SU-DHL-6 (cell line): ENCODE measurements at regions not wholly inside any gene's neighbourhood (a gene's known extent, or its start where the extent isn't known, plus 50 kb on each side); places are given as distances from the start of the nearest gene placed in this dataset.

Source experiments
- H2AFZ ChIP-seq: fragments of 200-600 bp; sonication (generic); 2 replicates; pipeline ENCODE4 v1.6.1; 2014; ENCODE audit warnings: low read depth, mild to moderate bottlenecking, moderate library complexity, mixed read lengths, antibody characterized with exemption, low read length; ENCODE audit not compliant: severe bottlenecking
- H3F3A ChIP-seq: fragments of 200-600 bp; shearing (Covaris generic); 2 replicates; pipeline ENCODE4 v1.6.0; 2016; ENCODE audit warnings: antibody characterized with exemption, mild to moderate bottlenecking; ENCODE audit not compliant: insufficient read depth
- H3K27ac ChIP-seq: fragments of 200-600 bp; sonication (generic); 2 replicates; pipeline ENCODE4 v1.5.1; 2016; ENCODE audit warnings: low read depth, mild to moderate bottlenecking, low read length, moderate library complexity, mixed read lengths
- H3K27me3 ChIP-seq: fragments of 200-600 bp; sonication (generic), shearing (Covaris generic); 2 replicates; pipeline ENCODE4 v1.6.0; 2014; ENCODE audit warnings: mild to moderate bottlenecking, low read length
- H3K36me3 ChIP-seq: fragments of 200-600 bp; sonication (generic); 2 replicates; pipeline ENCODE4 v1.6.1; 2014; ENCODE audit warnings: mild to moderate bottlenecking, low read length, mixed read lengths
- H3K4me2 ChIP-seq: fragments of 300-600, 200-600 bp; shearing (Covaris generic), sonication (generic); 2 replicates; pipeline ENCODE4 v1.6.0; 2014; ENCODE audit warnings: low read length, low read depth, mild to moderate bottlenecking; ENCODE audit not compliant: poor library complexity, severe bottlenecking
- H3K4me3 ChIP-seq: fragments of 200-600 bp; sonication (generic); 2 replicates; pipeline ENCODE4 v1.5.1; 2014; ENCODE audit warnings: antibody characterized with exemption, low read length, mild to moderate bottlenecking, mixed read lengths; ENCODE audit not compliant: insufficient read depth, poor library complexity, severe bottlenecking
- H3K79me2 ChIP-seq: fragments of 200-600 bp; sonication (generic); 2 replicates; pipeline ENCODE4 v1.6.1; 2014; ENCODE audit warnings: mild to moderate bottlenecking, low read length, moderate library complexity; ENCODE audit not compliant: insufficient read depth
- H3K9ac ChIP-seq: fragments of 200-600 bp; sonication (generic); 2 replicates; pipeline ENCODE4 v1.7.0; 2014; ENCODE audit warnings: mild to moderate bottlenecking, low read length
- H3K9me2 ChIP-seq: fragments of 200-600 bp; sonication (generic); replicated peaks from 2 replicates; pipeline ENCODE4 v1.6.1; 2014; ENCODE audit warnings: low read length; ENCODE audit not compliant: insufficient read depth
- H3K9me3 ChIP-seq: fragments of 200-600 bp; sonication (generic); 2 replicates; pipeline ENCODE4 v1.6.1; 2014; ENCODE audit warnings: low read length, mixed read lengths; ENCODE audit not compliant: insufficient read depth
- H4K20me1 ChIP-seq: fragments of 200-600 bp; sonication (generic); 2 replicates; pipeline ENCODE4 v1.6.1; 2014; ENCODE audit warnings: low read depth, mild to moderate bottlenecking, antibody characterized with exemption, low read length, moderate library complexity, mixed read lengths
- EZH2phosphoT487 ChIP-seq: fragments of 200-600 bp; sonication (generic), shearing (Covaris generic); conservative IDR thresholded peaks from 2 replicates; pipeline ENCODE4 v1.6.1; 2018; ENCODE audit warnings: mild to moderate bottlenecking, antibody characterized with exemption, low read length, moderate library complexity, mixed read lengths
- TF ChIP-seq, protein P1 (sequence below): fragments of 200-600 bp; sonication (generic); IDR thresholded peaks from one replicate; pipeline ENCODE4 v1.5.1; 2017; ENCODE audit warnings: antibody characterized with exemption, mild to moderate bottlenecking, low read length, moderate library complexity; ENCODE audit not compliant: insufficient read depth, poor library complexity, severe bottlenecking

DNA sequence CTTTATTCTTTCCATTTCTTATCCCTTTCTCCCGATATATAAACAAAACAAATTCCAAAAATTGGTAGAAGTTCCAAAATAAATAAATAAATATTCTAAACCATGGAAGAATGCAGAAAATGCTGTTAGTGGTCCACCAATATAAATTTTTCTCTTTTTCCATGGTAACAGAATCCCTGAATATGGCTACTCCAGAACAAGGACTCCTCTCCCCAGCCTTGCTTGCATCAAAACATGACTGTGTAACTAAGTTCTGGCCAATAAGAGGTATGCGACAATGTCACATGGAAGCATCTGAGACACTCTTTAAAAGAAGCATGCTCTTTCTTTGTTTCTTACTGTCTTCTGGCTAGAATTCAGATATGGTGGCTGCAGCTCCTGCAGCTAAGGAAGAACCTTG, 325.1 kb upstream of the TANK start:
- Histone ChIP-seq H3K9me3 (no peaks in the 10 kb centered on the region), H3K4me2 (no peak overlapping the region), H4K20me1 (no peaks in the 10 kb centered on the region), H3K27me3 (no peaks in the 10 kb centered on the region), H3K4me3 (no peak overlapping the region), H2AFZ (no peak overlapping the region), H3F3A (no peaks in the 10 kb centered on the region), H3K9ac (no peak overlapping the region), H3K36me3 (no peaks in the 10 kb centered on the region), H3K27ac (no peak overlapping the region), H3K79me2 (no peaks in the 10 kb centered on the region), H3K9me2 (no peaks in the 10 kb centered on the region)
- no peak for TF ChIP-seq EZH2phosphoT487
- TF ChIP-seq, protein P1, sequence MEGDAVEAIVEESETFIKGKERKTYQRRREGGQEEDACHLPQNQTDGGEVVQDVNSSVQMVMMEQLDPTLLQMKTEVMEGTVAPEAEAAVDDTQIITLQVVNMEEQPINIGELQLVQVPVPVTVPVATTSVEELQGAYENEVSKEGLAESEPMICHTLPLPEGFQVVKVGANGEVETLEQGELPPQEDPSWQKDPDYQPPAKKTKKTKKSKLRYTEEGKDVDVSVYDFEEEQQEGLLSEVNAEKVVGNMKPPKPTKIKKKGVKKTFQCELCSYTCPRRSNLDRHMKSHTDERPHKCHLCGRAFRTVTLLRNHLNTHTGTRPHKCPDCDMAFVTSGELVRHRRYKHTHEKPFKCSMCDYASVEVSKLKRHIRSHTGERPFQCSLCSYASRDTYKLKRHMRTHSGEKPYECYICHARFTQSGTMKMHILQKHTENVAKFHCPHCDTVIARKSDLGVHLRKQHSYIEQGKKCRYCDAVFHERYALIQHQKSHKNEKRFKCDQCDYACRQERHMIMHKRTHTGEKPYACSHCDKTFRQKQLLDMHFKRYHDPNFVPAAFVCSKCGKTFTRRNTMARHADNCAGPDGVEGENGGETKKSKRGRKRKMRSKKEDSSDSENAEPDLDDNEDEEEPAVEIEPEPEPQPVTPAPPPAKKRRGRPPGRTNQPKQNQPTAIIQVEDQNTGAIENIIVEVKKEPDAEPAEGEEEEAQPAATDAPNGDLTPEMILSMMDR = no peak

DNA sequence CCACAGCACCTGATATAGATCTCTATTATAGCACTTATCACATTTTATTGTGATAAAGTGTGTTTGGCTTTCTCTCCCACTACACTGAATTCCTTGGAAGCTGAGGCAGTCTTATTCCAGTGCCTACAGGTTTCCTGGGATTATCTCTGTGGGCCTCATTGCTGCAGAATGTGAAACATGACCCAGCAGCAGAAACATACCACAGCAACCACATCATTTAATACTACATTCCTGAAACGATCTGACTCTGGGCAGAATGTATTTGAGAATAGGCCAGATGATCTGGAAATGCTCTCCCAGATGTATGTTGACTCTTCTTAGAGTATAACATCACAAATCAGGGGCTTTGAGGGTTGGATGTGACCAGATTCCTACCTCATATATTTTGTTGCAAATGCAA, 323.5 kb upstream of the TANK start:
- no peak for TF ChIP-seq EZH2phosphoT487
- TF ChIP-seq, protein P1 = no peak
- Histone ChIP-seq H3K9me2 (no peaks in the 10 kb centered on the region), H3K79me2 (no peaks in the 10 kb centered on the region), H3K27ac (no peak overlapping the region), H3F3A (no peaks in the 10 kb centered on the region), H3K4me3 (no peak overlapping the region), H4K20me1 (no peaks in the 10 kb centered on the region), H3K9ac (no peak overlapping the region), H3K9me3 (no peaks in the 10 kb centered on the region), H3K4me2 (no peak overlapping the region), H2AFZ (no peak overlapping the region), H3K36me3 (no peaks in the 10 kb centered on the region), H3K27me3 (no peaks in the 10 kb centered on the region)

DNA sequence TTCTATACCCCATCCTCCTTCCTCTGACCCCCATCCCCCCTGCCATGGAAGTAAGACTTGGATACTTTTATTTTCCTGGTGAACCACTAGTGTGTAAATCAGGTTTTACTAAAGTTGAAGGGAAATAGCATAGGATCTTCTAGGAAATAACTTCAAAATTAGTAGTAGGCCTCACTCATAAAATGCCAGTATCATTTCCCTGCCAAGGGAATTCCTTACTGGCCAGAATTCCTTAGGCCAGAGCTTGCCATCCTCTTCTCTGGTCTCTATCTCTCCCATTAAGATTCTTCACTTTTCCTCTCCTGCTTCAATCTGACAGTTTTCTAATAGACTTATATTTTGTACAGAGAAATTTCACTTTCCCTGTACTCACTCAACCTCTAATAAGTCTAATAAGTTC, 322.8 kb upstream of the TANK start:
- no peak overlapping the region for H2AFZ ChIP-seq
- TF ChIP-seq, protein P1 = no peak
- no peak for TF ChIP-seq EZH2phosphoT487

DNA sequence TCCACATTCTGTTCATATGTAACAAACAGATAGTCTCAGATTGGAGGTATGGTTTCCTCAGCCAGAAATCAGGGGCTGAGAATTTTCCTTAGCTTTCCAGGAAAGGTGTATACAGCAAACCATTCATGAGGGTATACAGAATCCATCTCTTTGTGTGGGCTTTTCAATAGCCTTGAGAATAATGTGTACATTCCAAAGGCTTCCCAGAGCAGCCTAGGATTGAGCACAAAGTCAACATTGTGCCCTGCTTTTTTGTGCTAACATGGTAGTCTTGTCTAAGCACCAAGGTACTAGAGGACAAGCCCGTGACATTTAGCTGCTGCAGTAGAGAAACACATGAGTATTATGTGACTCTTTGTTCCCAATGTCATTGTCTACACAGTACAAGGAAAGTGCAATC, 322.1 kb upstream of the TANK start:
- H3K4me3 ChIP-seq = no peak overlapping the region

More for the DNA sequence above, 322.8 kb upstream of the TANK start:
- Histone ChIP-seq H3K9me2 (no peaks in the 10 kb centered on the region), H3K27me3 (no peaks in the 10 kb centered on the region), H3K27ac (no peak overlapping the region), H3K9me3 (no peaks in the 10 kb centered on the region), H3F3A (no peaks in the 10 kb centered on the region), H3K9ac (no peak overlapping the region), H3K4me2 (no peak overlapping the region), H3K36me3 (no peaks in the 10 kb centered on the region), H4K20me1 (no peaks in the 10 kb centered on the region), H3K79me2 (no peaks in the 10 kb centered on the region), H3K4me3 (no peak overlapping the region)

More for the DNA sequence above, 322.1 kb upstream of the TANK start:
- TF ChIP-seq, protein P1 = no peak
- TF ChIP-seq EZH2phosphoT487 = no peak
- Histone ChIP-seq H3F3A (no peaks in the 10 kb centered on the region), H3K36me3 (no peaks in the 10 kb centered on the region), H2AFZ (no peak overlapping the region), H3K9ac (no peak overlapping the region), H3K27ac (no peak overlapping the region), H3K9me3 (no peaks in the 10 kb centered on the region), H3K79me2 (no peaks in the 10 kb centered on the region), H3K9me2 (no peaks in the 10 kb centered on the region), H3K4me2 (no peak overlapping the region), H3K27me3 (no peaks in the 10 kb centered on the region), H4K20me1 (no peaks in the 10 kb centered on the region)
